Endodermal cell (in vitro differentiated cells): ENCODE measurements at regions not wholly inside any gene's neighbourhood (a gene's known extent, or its start where the extent isn't known, plus 50 kb on each side); places are given as distances from the start of the nearest gene placed in this dataset.

Experiments used
- DNase-seq: peaks from one replicate; pipeline ENCODE4 v3.0.0-alpha.2; 2017
- H3K27ac ChIP-seq: 2 replicates; pipeline ENCODE4 v1.5.1; 2013; ENCODE audit warnings: mild to moderate bottlenecking, low read depth, low read length, moderate library complexity
- H3K27me3 ChIP-seq: 2 replicates; pipeline ENCODE4 v1.6.1; 2013; ENCODE audit warnings: mild to moderate bottlenecking, low read length, moderate library complexity; ENCODE audit not compliant: insufficient read depth, control insufficient read depth, poor library complexity, severe bottlenecking
- H3K36me3 ChIP-seq: 2 replicates; pipeline ENCODE4 v1.7.0; 2013; ENCODE audit warnings: mild to moderate bottlenecking, low read length, moderate library complexity; ENCODE audit not compliant: control insufficient read depth, insufficient read depth
- H3K4me1 ChIP-seq: one replicate; pipeline ENCODE4 v1.7.0; 2013; ENCODE audit warnings: low read length; ENCODE audit not compliant: control insufficient read depth, insufficient read depth
- H3K4me3 ChIP-seq: 2 replicates; pipeline ENCODE4 v1.5.1; 2013; ENCODE audit warnings: mild to moderate bottlenecking, low read length, moderate library complexity
- H3K9ac ChIP-seq: 2 replicates; pipeline ENCODE4 v1.6.1; 2013; ENCODE audit warnings: mild to moderate bottlenecking, low read length, moderate library complexity; ENCODE audit not compliant: poor library complexity, severe bottlenecking; ENCODE audit errors: extremely low read depth
- H3K9me3 ChIP-seq: 2 replicates; pipeline ENCODE4 v1.6.1; 2013; ENCODE audit warnings: mild to moderate bottlenecking, low read length, moderate library complexity; ENCODE audit not compliant: control insufficient read depth
- H3K27ac Mint-ChIP-seq: 2 replicates; pipeline ENCODE4 v1.8.0; 2020; ENCODE audit warnings: mixed read lengths
- H3K27me3 Mint-ChIP-seq: 2 replicates; pipeline ENCODE4 v1.8.0; 2021; ENCODE audit warnings: mild to moderate bottlenecking, mixed read lengths; ENCODE audit not compliant: insufficient read depth
- H3K36me3 Mint-ChIP-seq: 2 replicates; pipeline ENCODE4 v1.8.0; 2020; ENCODE audit warnings: low read depth, mixed read lengths
- H3K4me1 Mint-ChIP-seq: 2 replicates; pipeline ENCODE4 v1.8.0; 2020; ENCODE audit warnings: mixed read lengths
- H3K4me3 Mint-ChIP-seq: 2 replicates; pipeline ENCODE4 v1.8.0; 2020; ENCODE audit warnings: mild to moderate bottlenecking, moderate library complexity, mixed read lengths
- H3K9me3 Mint-ChIP-seq: 2 replicates; pipeline ENCODE4 v1.8.0; 2020; ENCODE audit warnings: mild to moderate bottlenecking, mixed read lengths
- CTCF ChIP-seq: fragments of 200-600 bp; sonication (generic); conservative IDR thresholded peaks from 2 replicates; pipeline ENCODE4 v1.5.0; 2021; ENCODE audit warnings: antibody characterized with exemption, mild to moderate bottlenecking
- WGBS, 2 experiments: methylation state at CpG; one replicate each; pipeline versions ENCODE4 v1.1.5 to v1.1.7; 2013; ENCODE audit warnings: missing lambda C conversion rate in 2 of 2, mixed read lengths in 1 of 2; ENCODE audit not compliant: insufficient coverage in 1 of 2, insufficient read length in 1 of 2; 5-methylcytosine and 5-hydroxymethylcytosine counted together

DNA sequence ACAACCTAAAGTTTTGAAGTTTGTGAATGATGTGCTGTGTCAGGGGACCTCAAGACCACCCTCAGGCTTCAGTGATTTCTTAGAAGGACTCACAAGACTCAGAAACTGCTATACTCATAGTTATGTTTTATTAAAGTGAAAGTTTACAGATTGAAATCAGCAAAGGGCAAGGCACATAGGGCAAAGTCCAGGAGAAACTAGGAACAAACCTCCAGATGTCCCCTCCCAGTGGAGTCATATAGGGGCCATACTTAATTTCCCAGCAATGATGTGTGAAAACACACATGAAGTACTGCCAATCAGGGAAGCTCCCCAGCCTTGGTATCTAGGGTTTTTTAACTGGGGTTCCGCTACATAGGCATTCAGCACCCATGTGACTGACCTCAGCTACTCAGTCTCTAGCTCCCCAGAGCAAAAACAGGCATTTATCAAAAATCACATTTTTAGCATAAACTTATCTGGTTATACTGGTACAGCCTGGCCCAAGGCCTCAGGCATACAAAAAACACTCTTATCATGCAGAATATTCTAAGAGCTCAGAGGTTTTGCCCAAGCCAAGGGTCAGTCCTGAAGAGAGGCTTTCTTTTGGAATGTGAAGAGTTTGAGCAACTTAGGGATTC, 74.7 kb upstream of the ANKRD55 start:
- no peaks in the 10 kb centered on the region for H3K36me3 ChIP-seq
- no peak overlapping the region for H3K4me3 Mint-ChIP-seq
- H3K4me3 ChIP-seq, result no peak overlapping the region
- H3K27ac ChIP-seq, result no peak overlapping the region
- no peaks in the 10 kb centered on the region for H3K36me3 Mint-ChIP-seq
- H3K27ac Mint-ChIP-seq, result no peak overlapping the region
- H3K9me3 Mint-ChIP-seq, result peaks cover 16% of the 10 kb centered on the region
- no peak for DNase-seq
- H3K27me3 Mint-ChIP-seq, result peaks cover 23% of the 10 kb centered on the region
- no peaks in the 10 kb centered on the region for H3K9me3 ChIP-seq
- H3K27me3 ChIP-seq, result peaks cover 4% of the 10 kb centered on the region
- H3K9ac ChIP-seq, result no peak overlapping the region
- TF ChIP-seq CTCF, result no peak
- no peaks in the 10 kb centered on the region for H3K4me1 ChIP-seq
- WGBS, 2 experiments, result 91% methylated on average over 1 of the region's 1 CpG; no CpG with 5 or more reads in 1 of the 2 experiments
- H3K4me1 Mint-ChIP-seq, result peaks cover 9% of the 10 kb centered on the region

GRCh38 chr5:56306433-56307150, 73.5 kb upstream of the ANKRD55 start:
- no peak overlapping the region for H3K9ac ChIP-seq
- H3K27me3 ChIP-seq, result peaks cover 4% of the 10 kb centered on the region
- H3K4me3 Mint-ChIP-seq, result no peak overlapping the region
- peaks cover 21% of the 10 kb centered on the region for H3K27me3 Mint-ChIP-seq
- H3K27ac Mint-ChIP-seq, result no peak overlapping the region
- no peaks in the 10 kb centered on the region for H3K36me3 Mint-ChIP-seq
- WGBS, 2 experiments, result 81 to 100% methylated on average over 1 to 4 of the region's 4 CpGs
- no peak for TF ChIP-seq CTCF
- H3K4me3 ChIP-seq, result no peak overlapping the region
- peaks cover 8% of the 10 kb centered on the region for H3K4me1 Mint-ChIP-seq
- H3K9me3 Mint-ChIP-seq, result peaks cover 16% of the 10 kb centered on the region
- no peaks in the 10 kb centered on the region for H3K9me3 ChIP-seq
- no peak for DNase-seq
- H3K27ac ChIP-seq, result no peak overlapping the region
- no peaks in the 10 kb centered on the region for H3K36me3 ChIP-seq
- H3K4me1 ChIP-seq, result no peaks in the 10 kb centered on the region

DNA sequence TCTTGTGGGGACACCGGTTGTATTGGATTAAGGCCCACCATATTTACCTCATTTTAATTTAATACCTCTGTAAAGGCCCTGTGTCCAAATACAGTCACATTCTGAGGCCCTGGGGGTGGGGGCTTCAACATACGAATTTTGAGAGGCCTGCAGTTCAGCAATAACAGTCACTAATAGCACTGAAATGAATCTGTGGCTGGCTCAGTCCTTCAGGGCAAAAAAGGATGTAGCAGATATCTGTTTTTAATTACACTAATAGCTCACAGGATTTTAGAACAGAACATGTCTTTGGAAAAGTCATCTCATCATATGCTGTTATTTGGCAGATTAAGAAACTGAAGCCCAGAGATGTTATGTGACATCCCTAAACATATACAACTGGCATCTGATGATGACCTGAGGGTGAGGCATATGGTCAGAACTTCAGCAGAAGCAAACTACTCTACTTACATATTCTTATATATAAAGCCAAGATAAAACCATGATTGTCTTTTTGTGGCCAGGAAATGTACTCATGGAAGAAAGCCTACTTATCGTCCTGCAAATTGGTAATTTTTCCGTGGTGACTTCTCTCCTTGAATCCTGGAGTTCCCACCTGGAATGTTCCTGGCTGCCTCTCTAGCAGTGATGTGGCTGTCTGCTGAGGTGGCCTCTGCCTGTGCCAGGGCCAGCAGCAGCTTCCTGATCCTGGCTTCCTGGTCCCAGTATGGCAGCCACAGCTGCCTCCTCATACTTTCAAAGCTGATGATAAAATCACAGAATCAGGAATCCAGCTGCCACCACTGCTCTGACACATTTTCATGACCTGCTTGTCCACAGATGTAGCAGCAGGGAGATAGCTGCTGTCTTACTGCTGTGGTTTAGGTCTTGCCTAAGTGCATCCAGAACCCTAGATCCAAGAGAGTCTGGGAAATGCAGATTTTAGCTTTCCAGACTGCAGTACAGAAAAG, 72.1 kb upstream of the ANKRD55 start:
- Mint-ChIP-seq H3K36me3 (no peaks in the 10 kb centered on the region), H3K27ac (no peak overlapping the region), H3K4me3 (no peak overlapping the region), H3K4me1 (no peaks in the 10 kb centered on the region), H3K9me3 (peaks cover 16% of the 10 kb centered on the region), H3K27me3 (peaks cover 21% of the 10 kb centered on the region)
- Histone ChIP-seq H3K9ac (no peak overlapping the region), H3K27me3 (peaks cover 4% of the 10 kb centered on the region), H3K27ac (no peak overlapping the region), H3K4me3 (no peak overlapping the region), H3K4me1 (no peaks in the 10 kb centered on the region), H3K36me3 (no peaks in the 10 kb centered on the region), H3K9me3 (no peaks in the 10 kb centered on the region)
- 65 to 77% methylated on average over 4 of the region's 4 CpGs for WGBS, 2 experiments
- TF ChIP-seq CTCF, result no peak
- no peak for DNase-seq
